SIG-M5 treated with dmso at 0.1 percent for 504 hours (cell line): ENCODE measurements at regions not wholly inside any gene's neighbourhood (a gene's known extent, or its start where the extent isn't known, plus 50 kb on each side); places are given as distances from the start of the nearest gene placed in this dataset.
"Not testable (repeated sequence)": the region's sequence is repeated elsewhere in the genome, so short reads cannot be mapped to it uniquely, and the experiment has no call there.

ENCODE experiments used
- DNase-seq: peaks from one replicate; lab custom pipeline; 2025; ENCODE audit not compliant: unreplicated experiment; lab: John Stamatoyannopoulos, UW

DNA sequence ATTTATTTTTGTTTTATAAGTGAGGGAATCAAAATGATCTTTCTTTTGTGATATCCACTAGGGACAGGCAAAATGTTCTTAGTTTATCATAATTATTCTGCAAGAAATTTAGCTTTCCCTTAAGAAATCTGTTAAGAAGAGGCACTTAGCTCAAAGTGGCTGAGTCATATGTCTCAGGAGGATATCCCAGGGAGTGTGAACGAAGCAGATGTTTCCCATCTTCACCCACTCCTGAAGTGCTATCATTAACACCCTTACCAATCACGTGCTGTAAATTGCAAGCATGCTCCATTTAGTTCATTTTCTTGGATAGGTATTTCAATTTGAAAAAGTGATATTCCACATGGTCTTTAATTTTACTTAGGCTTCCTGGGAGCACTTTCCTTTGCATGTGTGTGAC lies 774.3 kb upstream of the TMEFF2 start:
- no peak for DNase-seq

DNA sequence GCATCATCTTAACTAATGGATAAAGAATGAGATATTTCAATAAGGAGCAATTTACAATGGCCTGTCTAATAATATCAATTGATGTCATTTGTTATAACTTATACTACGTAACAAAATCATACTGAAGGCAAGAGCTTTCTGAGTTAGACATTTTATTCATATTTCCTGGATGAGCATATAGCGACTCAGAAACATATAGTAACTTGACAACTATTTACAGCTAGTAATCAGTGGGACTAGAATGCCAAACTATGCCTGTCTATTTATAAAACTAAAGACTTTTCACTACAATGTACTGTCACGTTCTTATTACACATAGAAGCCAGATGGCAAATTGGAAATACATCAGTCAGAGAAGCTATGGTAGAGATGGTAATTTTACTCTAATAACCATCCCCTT lies 766.2 kb upstream of the TMEFF2 start:
- DNase-seq, result no peak

DNA sequence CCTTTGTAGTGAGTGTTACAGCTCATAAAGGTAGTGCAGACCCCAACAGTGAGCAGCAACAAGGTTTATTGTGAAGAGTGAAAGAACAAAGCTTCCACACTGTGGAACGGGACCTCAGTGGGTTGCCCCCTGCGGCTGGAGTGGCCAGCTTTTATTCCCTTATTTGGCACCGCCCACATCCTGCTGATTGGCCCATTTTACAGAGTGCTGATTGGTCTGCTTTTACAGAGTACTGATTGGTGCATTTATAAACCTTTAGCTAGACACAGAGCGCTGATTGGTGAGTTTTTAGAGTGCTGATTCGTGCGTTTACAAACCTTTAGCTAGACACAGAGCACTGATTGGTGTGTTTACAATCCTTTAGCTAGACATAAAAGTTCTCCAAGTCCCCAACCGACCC lies 763.9 kb upstream of the TMEFF2 start:
- not testable (repeated sequence) for DNase-seq

DNA sequence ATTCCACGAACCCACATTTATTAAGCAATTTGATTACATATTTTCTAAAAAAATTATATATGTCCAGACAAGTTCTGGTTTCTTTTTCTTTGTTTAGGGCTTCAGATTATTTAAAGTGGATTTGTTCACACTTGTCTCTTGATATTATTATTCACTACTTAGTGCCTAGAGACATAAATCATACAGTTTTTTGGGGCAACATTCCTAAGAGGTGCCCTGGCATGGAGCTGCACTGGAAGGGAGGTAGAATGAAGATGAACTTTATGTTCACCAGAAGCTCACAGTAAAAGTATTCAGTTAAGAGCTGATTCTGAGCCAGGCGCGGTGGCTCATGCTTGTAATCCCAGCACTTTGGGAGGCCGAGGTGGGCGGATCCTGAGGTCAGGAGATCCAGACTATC lies 762.7 kb upstream of the TMEFF2 start:
- no peak for DNase-seq

- no peak for DNase-seq
These were observed 758.4 kb upstream of the TMEFF2 start for GRCh38 chr2:192953116-192953515.

DNA sequence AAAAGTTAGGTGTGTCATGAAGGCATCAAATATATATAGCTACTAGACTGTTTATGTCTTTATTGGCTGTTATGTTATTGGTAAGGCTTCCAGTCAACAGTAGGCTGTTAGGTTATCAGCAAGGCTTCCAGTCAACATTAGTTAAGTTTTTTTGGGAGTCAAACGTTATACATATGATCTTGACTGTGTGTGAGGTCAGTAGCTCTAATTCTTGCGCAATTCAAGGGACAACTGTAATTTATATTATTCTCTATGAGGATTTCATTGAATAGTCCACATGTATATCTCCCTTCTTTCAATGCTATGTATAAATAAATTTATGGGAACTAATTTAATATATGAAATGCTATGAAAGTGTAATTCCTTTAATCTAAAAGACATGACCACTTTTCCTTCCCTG lies 757.5 kb upstream of the TMEFF2 start:
- no peak for DNase-seq

DNA sequence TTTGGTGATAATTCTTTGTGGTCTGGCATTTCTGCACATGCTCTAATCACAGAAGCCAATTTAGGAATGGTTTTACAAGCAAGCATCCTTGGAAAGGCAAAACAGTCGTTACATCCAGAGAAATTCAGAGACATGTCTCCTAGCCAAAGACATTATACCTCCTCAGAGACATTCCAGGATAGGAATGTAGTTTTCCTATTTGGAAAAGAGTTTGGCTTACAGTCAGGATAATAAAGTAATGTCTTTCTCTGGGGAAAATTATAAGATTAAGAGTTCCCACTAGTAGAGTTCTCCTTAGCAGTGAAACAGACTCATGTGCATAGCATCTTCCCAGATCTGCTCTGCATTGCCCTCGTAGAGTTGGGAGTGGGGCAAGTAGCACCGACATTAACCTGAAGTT lies 753.6 kb upstream of the TMEFF2 start:
- DNase-seq, result no peak

DNA sequence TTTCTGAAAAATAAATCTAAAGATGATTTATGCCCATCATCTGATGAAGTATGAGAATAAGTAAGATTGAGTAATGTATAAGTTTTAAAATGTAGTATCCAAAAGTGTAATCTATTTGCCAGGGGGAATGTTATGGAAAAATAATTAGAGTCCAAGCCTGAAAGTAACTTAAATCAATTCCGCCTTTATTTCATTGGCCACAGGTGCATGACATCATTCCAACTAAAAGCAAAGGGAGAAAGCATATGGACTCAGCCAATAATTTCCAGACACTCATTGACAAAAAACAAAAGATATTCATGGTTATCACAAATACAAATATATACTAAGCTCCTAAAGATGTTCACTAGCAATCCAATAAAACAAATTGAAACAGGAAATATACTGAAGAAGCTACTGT lies 752.6 kb upstream of the TMEFF2 start:
- no peak for DNase-seq

DNA sequence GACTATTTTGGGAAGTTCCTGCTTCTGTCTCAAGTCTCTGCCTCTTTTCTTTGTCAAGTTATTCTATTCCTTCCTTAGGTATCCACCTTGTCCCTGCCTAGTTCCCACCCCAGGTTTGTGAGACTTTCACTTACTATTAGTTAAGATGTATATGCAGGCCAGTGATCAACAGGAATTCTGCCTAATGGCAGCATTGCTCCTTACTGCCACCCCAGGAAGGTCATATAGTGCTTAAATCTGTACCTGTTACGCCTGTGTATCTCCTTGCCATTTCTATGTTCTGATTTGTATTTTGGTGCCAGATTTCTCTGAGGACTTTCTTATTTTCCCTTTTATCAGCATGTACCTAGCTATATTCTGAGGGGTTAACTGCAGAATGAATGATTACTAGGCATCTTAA lies 746.0 kb upstream of the TMEFF2 start:
- DNase-seq, result no peak

DNA sequence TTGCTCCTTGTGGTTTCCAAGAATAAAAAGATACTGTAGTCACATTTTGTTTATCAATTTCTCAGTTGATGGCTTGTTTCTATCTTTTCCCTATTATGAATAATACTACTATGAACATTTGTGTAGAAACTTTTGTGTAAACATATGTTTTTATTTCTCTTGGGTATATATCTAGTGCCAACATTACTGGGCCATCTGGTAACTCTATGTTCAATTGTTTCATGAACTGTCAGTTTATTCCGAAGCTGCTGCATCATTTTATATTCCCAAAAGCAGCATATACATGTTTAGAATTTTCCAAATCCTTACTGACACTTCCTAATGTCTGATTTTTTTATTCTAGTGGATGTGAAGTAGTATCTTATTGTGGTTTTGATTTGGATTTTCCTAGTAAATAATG lies 737.6 kb upstream of the TMEFF2 start:
- no peak for DNase-seq

DNA sequence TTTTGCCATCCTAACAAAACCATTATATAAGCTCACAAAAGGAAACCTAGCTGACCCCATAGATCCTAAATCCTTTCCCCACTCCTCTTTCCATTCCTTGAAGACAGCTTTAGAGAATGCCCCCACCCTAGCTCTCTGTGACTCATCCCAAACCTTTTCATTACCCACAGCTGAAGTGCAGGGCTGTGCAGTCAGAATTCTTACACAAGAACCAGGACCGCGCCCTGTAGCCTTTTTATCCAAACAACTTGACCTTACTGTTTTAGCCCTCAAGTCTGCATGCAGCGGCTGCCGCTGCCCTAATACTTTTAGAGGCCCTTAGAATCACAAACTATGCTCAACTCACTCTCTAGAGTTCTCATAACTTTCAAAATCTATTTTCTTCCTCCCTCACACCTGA lies 726.9 kb upstream of the TMEFF2 start:
- not testable (repeated sequence) for DNase-seq

DNA sequence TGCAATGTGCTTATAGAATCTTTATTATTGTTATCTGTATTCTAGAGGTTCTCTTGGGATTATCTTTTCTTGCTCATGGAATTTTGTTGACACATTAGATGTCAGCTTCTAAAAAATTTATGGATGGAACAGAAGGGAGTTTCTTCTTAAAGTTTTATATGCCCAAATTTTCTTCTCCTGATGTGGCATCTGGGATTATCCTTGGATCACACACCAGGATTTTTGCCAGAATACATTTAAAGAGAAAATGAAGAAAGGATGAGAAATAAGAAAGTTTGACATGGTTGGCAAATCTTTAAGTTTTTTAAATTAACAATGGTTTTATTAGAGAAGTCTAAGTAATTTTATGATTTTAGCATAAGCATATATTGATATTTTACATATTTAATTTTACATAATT lies 706.7 kb upstream of the TMEFF2 start:
- DNase-seq, result no peak

DNA sequence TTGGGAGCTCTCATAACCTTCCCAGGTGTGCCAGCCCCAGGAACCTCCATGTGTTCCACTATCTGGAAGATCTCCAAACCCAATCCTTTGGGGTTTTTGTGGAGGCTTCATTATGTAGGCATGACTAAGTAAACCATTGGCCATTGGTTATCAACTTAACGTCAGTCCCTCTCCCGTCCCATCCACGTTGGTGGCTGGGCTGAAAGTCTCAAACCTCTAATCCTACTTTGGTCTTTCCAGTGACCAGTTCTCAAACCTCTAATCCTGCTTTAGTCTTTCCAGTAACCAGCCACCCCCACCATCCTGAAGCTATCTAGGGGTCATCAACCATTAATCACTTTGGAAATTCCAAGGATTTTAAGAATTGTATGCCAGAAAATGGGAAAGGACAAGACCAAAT lies 704.7 kb upstream of the TMEFF2 start:
- no peak for DNase-seq

DNA sequence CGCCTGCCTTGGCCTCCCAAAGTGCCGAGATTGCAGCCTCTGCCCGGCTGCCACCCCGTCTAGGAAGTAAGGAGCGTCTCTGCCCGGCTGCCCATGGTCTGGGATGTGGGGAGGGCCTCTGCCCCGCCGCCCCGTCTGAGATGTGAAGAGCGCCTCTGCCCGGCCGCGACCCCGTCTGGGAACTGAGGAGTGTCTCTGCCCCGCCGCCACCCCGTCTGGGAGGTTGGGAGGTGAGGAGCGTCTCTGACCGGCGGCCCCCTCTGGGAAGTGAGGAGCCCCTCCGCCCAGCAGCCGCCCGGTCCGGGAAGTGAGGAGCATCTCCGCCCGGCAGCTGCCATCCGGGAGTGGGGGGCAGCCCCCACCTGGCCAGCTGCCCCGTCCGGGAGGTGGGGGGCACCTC lies 699.2 kb upstream of the TMEFF2 start:
- not testable (repeated sequence) for DNase-seq

- DNase-seq, result no peak
These were observed 693.4 kb upstream of the TMEFF2 start for GRCh38 chr2:192888109-192888508.

DNA sequence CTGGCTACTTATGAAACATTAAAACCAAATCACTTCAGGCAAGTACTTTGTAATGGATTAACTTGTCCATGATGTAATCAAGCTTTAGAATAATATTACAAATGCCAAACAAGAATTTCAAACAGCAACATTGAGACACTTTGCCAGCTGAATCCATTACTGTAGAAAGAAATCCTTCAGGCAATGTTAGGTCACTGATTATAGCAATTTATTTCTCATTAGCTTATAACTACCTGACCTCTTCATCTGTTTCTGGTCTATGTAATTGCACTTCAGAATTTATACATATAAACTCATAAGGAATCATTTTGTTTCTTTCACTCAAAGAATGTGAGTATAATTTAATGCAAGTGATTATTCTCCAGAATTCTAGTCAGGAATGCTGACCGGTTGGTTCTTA lies 692.6 kb upstream of the TMEFF2 start:
- no peak for DNase-seq

DNA sequence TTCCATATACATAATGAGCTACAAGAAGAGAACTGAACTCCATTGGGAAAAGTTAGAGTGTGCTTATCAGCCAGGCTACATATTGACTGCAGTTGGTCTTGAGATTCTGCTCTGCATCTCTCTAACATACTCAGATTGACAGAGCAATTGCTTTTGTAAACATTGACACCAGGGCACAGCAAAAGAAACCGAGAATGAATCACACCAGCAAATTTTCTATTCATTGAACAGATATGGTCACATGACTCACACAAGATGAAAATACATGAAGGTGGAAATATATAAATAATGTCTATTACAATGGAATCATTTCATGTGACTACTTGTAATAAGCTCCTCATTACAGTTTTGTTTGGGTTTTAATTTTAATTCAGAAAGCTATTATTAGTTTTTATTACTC lies 691.9 kb upstream of the TMEFF2 start:
- DNase-seq, result no peak

- peak; percentile 23 for DNase-seq
These were observed 690.9 kb upstream of the TMEFF2 start for GRCh38 chr2:192885569-192886160.

- no peak for DNase-seq
These were observed 682.4 kb upstream of the TMEFF2 start for GRCh38 chr2:192877159-192877558.

DNA sequence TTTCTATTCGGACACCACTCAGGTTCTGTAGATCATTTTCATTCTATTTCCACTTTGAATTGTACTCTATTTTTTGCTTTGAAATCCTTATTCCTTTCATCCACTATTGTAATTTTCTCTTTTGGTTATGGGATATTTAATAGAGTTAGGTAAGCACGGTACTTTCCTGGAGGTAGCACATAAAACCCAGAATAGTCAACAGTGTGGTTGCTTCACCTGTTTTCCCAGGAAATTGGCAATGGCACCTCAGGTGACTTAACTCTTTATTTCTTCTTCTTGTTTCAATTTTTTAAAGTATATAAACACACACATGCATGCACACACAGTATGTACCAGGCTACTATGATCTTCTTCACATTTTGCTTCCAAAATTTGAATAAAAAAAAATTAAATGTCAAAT lies 682.0 kb upstream of the TMEFF2 start:
- DNase-seq, result no peak

DNA sequence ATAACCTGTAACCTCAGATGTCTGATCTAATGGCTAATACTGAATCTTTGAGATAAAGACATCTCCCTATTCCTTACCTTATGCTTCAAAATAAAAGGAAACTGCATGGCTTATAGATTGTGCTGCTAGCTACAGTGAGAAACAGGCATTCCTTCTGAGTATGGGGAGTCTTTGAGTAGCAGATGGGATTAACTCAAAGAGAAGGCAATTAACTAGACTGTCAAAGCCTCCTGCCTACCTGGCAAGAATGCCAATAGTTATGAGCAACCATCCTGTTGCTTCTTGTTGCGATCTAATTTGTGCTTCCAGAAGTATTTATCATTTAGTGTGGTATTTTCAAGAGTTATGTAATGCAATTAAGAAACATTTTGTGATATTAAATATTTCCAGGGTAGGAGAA lies 660.0 kb upstream of the TMEFF2 start:
- DNase-seq, result no peak

- no peak for DNase-seq
These were observed 659.3 kb upstream of the TMEFF2 start for GRCh38 chr2:192854031-192854430.

DNA sequence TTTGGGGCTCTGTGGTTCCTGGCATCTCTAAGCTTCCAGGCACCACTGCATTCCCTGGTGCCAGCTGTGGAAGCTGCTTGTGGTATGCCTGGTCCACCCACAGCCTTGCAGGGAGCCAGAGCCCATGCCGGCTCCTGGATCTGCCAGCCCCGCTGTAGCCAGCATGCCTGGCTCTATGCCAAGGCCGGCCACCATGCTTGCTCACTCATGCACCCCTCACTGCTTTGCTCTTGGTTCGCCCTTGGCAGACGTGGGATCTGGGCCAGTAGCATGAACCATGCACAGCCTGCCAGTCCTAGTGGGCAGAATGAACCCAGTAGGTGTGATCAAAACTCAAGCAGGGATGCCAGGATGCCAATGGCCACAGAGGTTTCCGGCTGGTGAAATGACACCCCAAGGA lies 634.2 kb upstream of the TMEFF2 start:
- no peak for DNase-seq

- no peak for DNase-seq
These were observed 633.4 kb upstream of the TMEFF2 start for GRCh38 chr2:192828175-192828574.
